Gastrocnemius medialis (tissue), 4 donors: ENCODE measurements at regions not wholly inside any gene's neighbourhood (a gene's known extent, or its start where the extent isn't known, plus 50 kb on each side); places are given as distances from the start of the nearest gene placed in this dataset.

Experiments
- ATAC-seq, 2 donors: fragments of 150-250 bp; one replicate each; pipeline ENCODE4 v1.9.1; 2016
- DNase-seq, 2 donors: peaks; one replicate each; pipeline ENCODE4 v3.0.0-alpha.2; 2019
- H3K27ac ChIP-seq, 4 donors: fragments of 200-600 bp; sonication (generic); 1 replicate in 1 of 4; 2 replicates in 3 of 4; pipeline ENCODE4 v1.5.1; 2016 to 2018; ENCODE audit warnings: mild to moderate bottlenecking in 2 of 4, moderate library complexity in 1 of 4
- H3K27me3 ChIP-seq, 3 donors: fragments of 200-600 bp; sonication (generic) in 2 of 3; 1 replicate in 1 of 3; 2 replicates in 2 of 3; pipeline versions ENCODE4 v1.5.1 to v1.6.0; 2016 to 2019; ENCODE audit warnings: mild to moderate bottlenecking in 1 of 3, moderate library complexity in 1 of 3
- H3K36me3 ChIP-seq, 2 donors: fragments of 200-600 bp; sonication (generic) in 1 of 2; one replicate each; pipeline ENCODE4 v1.5.1; 2017 to 2018
- H3K4me1 ChIP-seq, 2 donors: fragments of 200-600 bp; sonication (generic) in 1 of 2; one replicate each; pipeline ENCODE4 v1.5.1; 2016 to 2017; ENCODE audit warnings: mild to moderate bottlenecking in 2 of 2
- H3K4me3 ChIP-seq, 4 donors: fragments of 200-600 bp; sonication (generic) in 3 of 4; 1 replicate in 1 of 4; 2 replicates in 3 of 4; pipeline ENCODE4 v1.5.1; 2016 to 2019; ENCODE audit warnings: mild to moderate bottlenecking in 2 of 4
- H3K9me3 ChIP-seq, 3 donors: fragments of 200-600 bp; sonication (generic) in 2 of 3; 1 replicate in 1 of 3; 2 replicates in 2 of 3; pipeline ENCODE4 v1.5.1; 2016 to 2019
- POLR2A ChIP-seq, 2 donors: fragments of 450-650 bp; IDR thresholded peaks; one replicate each; pipeline ENCODE4 v1.6.1; 2017; ENCODE audit warnings: antibody characterized with exemption in 2 of 2, mild to moderate bottlenecking in 2 of 2, moderate library complexity in 2 of 2
- in situ Hi-C, 4 donors: fragments of 200-750 bp; cut with MboI; loops; one replicate each; pipeline versions ENCODE4 v1.15.0 to v1.8.0; 2017; ENCODE audit warnings: low sequenced_read_pairs in 4 of 4
- intact Hi-C: fragments of 100-400 bp; cut with DNase I; formaldehyde crosslinking; loops from one replicate; pipeline ENCODE4 v1.15.1; 2023; ENCODE audit warnings: low total_unique reads
- TF ChIP-seq, protein P1 (sequence below), 5 experiments: fragments of 450-650 bp in 3 of 5; fragments of 200-600 bp in 2 of 5; sonication (generic) in 2 of 5; IDR thresholded peaks in 4 of 5; conservative IDR thresholded peaks in 1 of 5; 1 replicate in 4 of 5; 2 replicates in 1 of 5; pipeline ENCODE4 v1.5.1; 2016 to 2019; ENCODE audit warnings: antibody characterized with exemption in 5 of 5, mild to moderate bottlenecking in 3 of 5, moderate library complexity in 3 of 5

DNA sequence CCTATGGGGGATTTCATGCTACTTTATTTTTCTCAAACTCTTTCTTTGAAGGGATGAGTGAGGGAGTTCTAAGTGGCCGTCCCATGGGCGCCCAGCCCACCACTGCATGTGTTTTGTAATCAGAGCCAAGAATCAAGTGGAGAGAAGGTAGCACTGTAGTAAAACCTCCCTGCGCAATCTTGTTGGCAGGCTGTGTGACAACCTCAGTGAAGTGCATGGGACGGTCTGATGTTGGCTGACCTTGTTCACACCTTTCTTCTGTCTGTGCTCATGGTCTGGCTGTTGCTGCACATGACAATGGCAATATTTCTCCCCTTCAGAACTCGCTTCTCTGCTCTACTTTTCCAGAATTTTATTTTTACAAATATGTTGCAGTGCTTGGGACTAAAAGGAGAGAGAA is 71.2 kb upstream of the SHISA3 start:
- no peak for TF ChIP-seq POLR2A (IDR thresholded peaks at IDR 0.05)
- TF ChIP-seq, protein P1, sequence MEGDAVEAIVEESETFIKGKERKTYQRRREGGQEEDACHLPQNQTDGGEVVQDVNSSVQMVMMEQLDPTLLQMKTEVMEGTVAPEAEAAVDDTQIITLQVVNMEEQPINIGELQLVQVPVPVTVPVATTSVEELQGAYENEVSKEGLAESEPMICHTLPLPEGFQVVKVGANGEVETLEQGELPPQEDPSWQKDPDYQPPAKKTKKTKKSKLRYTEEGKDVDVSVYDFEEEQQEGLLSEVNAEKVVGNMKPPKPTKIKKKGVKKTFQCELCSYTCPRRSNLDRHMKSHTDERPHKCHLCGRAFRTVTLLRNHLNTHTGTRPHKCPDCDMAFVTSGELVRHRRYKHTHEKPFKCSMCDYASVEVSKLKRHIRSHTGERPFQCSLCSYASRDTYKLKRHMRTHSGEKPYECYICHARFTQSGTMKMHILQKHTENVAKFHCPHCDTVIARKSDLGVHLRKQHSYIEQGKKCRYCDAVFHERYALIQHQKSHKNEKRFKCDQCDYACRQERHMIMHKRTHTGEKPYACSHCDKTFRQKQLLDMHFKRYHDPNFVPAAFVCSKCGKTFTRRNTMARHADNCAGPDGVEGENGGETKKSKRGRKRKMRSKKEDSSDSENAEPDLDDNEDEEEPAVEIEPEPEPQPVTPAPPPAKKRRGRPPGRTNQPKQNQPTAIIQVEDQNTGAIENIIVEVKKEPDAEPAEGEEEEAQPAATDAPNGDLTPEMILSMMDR (IDR thresholded peaks at IDR 0.05 in 4 of 5, conservative IDR thresholded peaks at IDR 0.05 in 1 of 5): no peak

GRCh38 chr4:42326524-42326923 is 70.8 kb upstream of the SHISA3 start:
- no peak for TF ChIP-seq POLR2A (IDR thresholded peaks at IDR 0.05)
- TF ChIP-seq, protein P1 (IDR thresholded peaks at IDR 0.05 in 4 of 5, conservative IDR thresholded peaks at IDR 0.05 in 1 of 5): no peak
- intact Hi-C loops (no loop called here), in situ Hi-C loops (no loop called here)
- Histone ChIP-seq H3K36me3 (no peaks in the 10 kb centered on the region), H3K9me3 (no peaks in the 10 kb centered on the region), H3K27ac (no peak overlapping the region), H3K4me3 (no peak overlapping the region), H3K4me1 (no peaks in the 10 kb centered on the region), H3K27me3 (no peaks in the 10 kb centered on the region)
- DNase-seq: no peak
- ATAC-seq: no peak

More for the DNA sequence above, 71.2 kb upstream of the SHISA3 start:
- intact Hi-C loops: no loop called here
- H3K4me1 ChIP-seq: no peaks in the 10 kb centered on the region
- in situ Hi-C loops: no loop called here
- H3K36me3 ChIP-seq: no peaks in the 10 kb centered on the region
- DNase-seq: no peak
- no peak for ATAC-seq
- no peak overlapping the region for H3K4me3 ChIP-seq
- H3K27ac ChIP-seq: no peak overlapping the region
- H3K27me3 ChIP-seq: no peaks in the 10 kb centered on the region
- no peaks in the 10 kb centered on the region for H3K9me3 ChIP-seq

GRCh38 chr4:42327323-42327722 is 70.0 kb upstream of the SHISA3 start:
- H3K27ac ChIP-seq: no peak overlapping the region
- no peak for ATAC-seq
- H3K9me3 ChIP-seq: no peaks in the 10 kb centered on the region
- H3K4me3 ChIP-seq: no peak overlapping the region
- H3K36me3 ChIP-seq: no peaks in the 10 kb centered on the region
- in situ Hi-C loops (no loop called here), intact Hi-C loops (no loop called here)
- H3K27me3 ChIP-seq: no peaks in the 10 kb centered on the region
- no peak for TF ChIP-seq POLR2A (IDR thresholded peaks at IDR 0.05)
- TF ChIP-seq, protein P1 (IDR thresholded peaks at IDR 0.05 in 4 of 5, conservative IDR thresholded peaks at IDR 0.05 in 1 of 5): no peak
- no peak for DNase-seq
- H3K4me1 ChIP-seq: no peaks in the 10 kb centered on the region

DNA sequence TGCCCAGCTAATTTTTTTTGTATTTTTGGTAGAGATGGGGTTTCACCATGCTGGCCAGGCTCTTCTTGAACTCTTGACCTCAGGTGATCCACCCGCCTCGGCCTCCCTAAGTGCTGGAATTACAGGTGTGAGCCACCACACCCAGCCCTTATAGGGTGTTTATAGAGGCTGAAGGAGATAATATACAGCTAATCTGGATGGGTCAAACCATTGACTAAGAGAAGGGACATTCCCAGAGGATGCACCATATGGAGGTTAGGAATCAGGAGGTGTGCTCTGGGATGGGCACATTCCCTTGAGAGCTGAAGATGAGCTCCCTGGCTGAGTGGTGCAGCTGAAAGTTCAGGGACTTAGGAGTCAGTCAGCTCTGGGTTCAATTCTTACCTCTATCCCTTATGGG is 68.3 kb upstream of the SHISA3 start:
- H3K27me3 ChIP-seq: no peaks in the 10 kb centered on the region
- no peaks in the 10 kb centered on the region for H3K36me3 ChIP-seq
- intact Hi-C loops: no loop called here
- no peaks in the 10 kb centered on the region for H3K4me1 ChIP-seq
- no peak overlapping the region for H3K4me3 ChIP-seq
- H3K9me3 ChIP-seq: no peaks in the 10 kb centered on the region
- DNase-seq: no peak
- ATAC-seq: no peak
- no peak for TF ChIP-seq POLR2A (IDR thresholded peaks at IDR 0.05)
- TF ChIP-seq, protein P1 (IDR thresholded peaks at IDR 0.05 in 4 of 5, conservative IDR thresholded peaks at IDR 0.05 in 1 of 5): no peak
- no peak overlapping the region for H3K27ac ChIP-seq
- in situ Hi-C loops: no loop called here

- no peak for TF ChIP-seq POLR2A (IDR thresholded peaks at IDR 0.05)
- TF ChIP-seq, protein P1 (IDR thresholded peaks at IDR 0.05 in 4 of 5, conservative IDR thresholded peaks at IDR 0.05 in 1 of 5): no peak
- no peaks in the 10 kb centered on the region for H3K36me3 ChIP-seq
- intact Hi-C loops: no loop called here
- no peaks in the 10 kb centered on the region for H3K27me3 ChIP-seq
- ATAC-seq (no peak), DNase-seq (no peak)
- in situ Hi-C loops: no loop called here
- H3K9me3 ChIP-seq: no peaks in the 10 kb centered on the region
- no peak overlapping the region for H3K4me3 ChIP-seq
- no peak overlapping the region for H3K27ac ChIP-seq
- H3K4me1 ChIP-seq: no peaks in the 10 kb centered on the region
Measured at GRCh38 chr4:42329421-42329820, 67.9 kb upstream of the SHISA3 start.
